Vagina (tissue), 2 donors: ENCODE measurements at regions not wholly inside any gene's neighbourhood (a gene's known extent, or its start where the extent isn't known, plus 50 kb on each side); places are given as distances from the start of the nearest gene placed in this dataset.
A peak's percentile ranks its signal among the peaks of the same experiment; 100 is the strongest.

Source experiments
- DNase-seq, 2 donors: peaks; one replicate each; pipeline ENCODE4 v3.0.0-alpha.2; 2017; ENCODE audit errors: extremely low spot score in 2 of 2
- H3K27ac ChIP-seq: fragments of 200-600 bp; sonication (generic); one replicate; pipeline ENCODE4 v1.5.1; 2019
- H3K27me3 ChIP-seq: fragments of 200-600 bp; sonication (generic); one replicate; pipeline ENCODE4 v1.5.1; 2019
- H3K36me3 ChIP-seq, 2 donors: fragments of 200-600 bp; sonication (generic); one replicate each; pipeline ENCODE4 v1.5.1; 2017 to 2019
- H3K4me1 ChIP-seq: fragments of 200-600 bp; sonication (generic); one replicate; pipeline ENCODE4 v1.5.1; 2019
- H3K4me3 ChIP-seq, 2 donors: fragments of 200-600 bp; sonication (generic); 1 replicate in 1 of 2; 2 replicates in 1 of 2; pipeline ENCODE4 v1.5.1; 2016 to 2019
- H3K9me3 ChIP-seq: fragments of 200-600 bp; sonication (generic); one replicate; pipeline ENCODE4 v1.5.1; 2019
- CTCF ChIP-seq, 3 experiments: fragments of 450-650 bp in 2 of 3; fragments of 200-600 bp in 1 of 3; sonication (generic) in 1 of 3; IDR thresholded peaks; one replicate each; pipeline ENCODE4 v1.5.1; 2017 to 2019; ENCODE audit warnings: antibody characterized with exemption in 3 of 3, mild to moderate bottlenecking in 2 of 3, moderate library complexity in 2 of 3
- POLR2A ChIP-seq, 2 donors: fragments of 450-650 bp; IDR thresholded peaks; one replicate each; pipeline ENCODE4 v1.6.1; 2017; ENCODE audit warnings: antibody characterized with exemption in 2 of 2, mild to moderate bottlenecking in 2 of 2, moderate library complexity in 2 of 2
- POLR2AphosphoS5 ChIP-seq, 2 donors: sonication (generic); formaldehyde crosslinking; IDR thresholded peaks; one replicate each; pipeline ENCODE4 v1.9.0; 2017; ENCODE audit warnings: antibody characterized with exemption in 2 of 2, mild to moderate bottlenecking in 2 of 2, low read depth in 1 of 2; ENCODE audit not compliant: insufficient read depth in 1 of 2
- intact Hi-C: fragments of 100-400 bp; cut with DNase I; formaldehyde crosslinking; loops from one replicate; pipeline ENCODE4 v1.15.1; 2023

- no peak for TF ChIP-seq CTCF (IDR thresholded peaks at IDR 0.05)
- no peak for TF ChIP-seq POLR2A (IDR thresholded peaks at IDR 0.05)
- TF ChIP-seq POLR2AphosphoS5 (IDR thresholded peaks at IDR 0.05; ENCODE audit: insufficient read depth in 1 of 2, low read depth in 1 of 2): no peak
- no peaks in the 10 kb centered on the region for H3K9me3 ChIP-seq
- no peaks in the 10 kb centered on the region for H3K27me3 ChIP-seq
- DNase-seq: no peak
- no peaks in the 10 kb centered on the region for H3K4me1 ChIP-seq
- intact Hi-C loops: no loop called here
- no peaks in the 10 kb centered on the region for H3K36me3 ChIP-seq
- no peak overlapping the region for H3K4me3 ChIP-seq
- no peak overlapping the region for H3K27ac ChIP-seq
Measured at GRCh38 chr18:37657493-37657892, 91.9 kb upstream of the CELF4 start.

- Histone ChIP-seq H3K4me3 (no peak overlapping the region), H3K27me3 (no peaks in the 10 kb centered on the region), H3K36me3 (no peaks in the 10 kb centered on the region), H3K4me1 (no peaks in the 10 kb centered on the region), H3K27ac (no peak overlapping the region), H3K9me3 (no peaks in the 10 kb centered on the region)
- no peak for DNase-seq
- TF ChIP-seq POLR2AphosphoS5 (IDR thresholded peaks at IDR 0.05; ENCODE audit: insufficient read depth in 1 of 2, low read depth in 1 of 2) (no peak), POLR2A (IDR thresholded peaks at IDR 0.05) (no peak), CTCF (IDR thresholded peaks at IDR 0.05) (no peak)
- intact Hi-C loops: no loop called here
Measured at GRCh38 chr18:37654731-37655369, 89.3 kb upstream of the CELF4 start.

GRCh38 chr18:37654034-37654433 is 88.4 kb upstream of the CELF4 start:
- peak in 1 of 2 donors; percentile 42 for DNase-seq
- H3K27me3 ChIP-seq: no peaks in the 10 kb centered on the region
- H3K9me3 ChIP-seq: no peaks in the 10 kb centered on the region
- H3K4me1 ChIP-seq: no peaks in the 10 kb centered on the region
- no peak overlapping the region for H3K4me3 ChIP-seq
- H3K36me3 ChIP-seq: no peaks in the 10 kb centered on the region
- TF ChIP-seq CTCF (IDR thresholded peaks at IDR 0.05): no peak
- TF ChIP-seq POLR2AphosphoS5 (IDR thresholded peaks at IDR 0.05; ENCODE audit: insufficient read depth in 1 of 2, low read depth in 1 of 2): no peak
- TF ChIP-seq POLR2A (IDR thresholded peaks at IDR 0.05): no peak
- H3K27ac ChIP-seq: no peak overlapping the region
- intact Hi-C loops: no loop called here

- DNase-seq: no peak
- Histone ChIP-seq H3K4me3 (no peak overlapping the region), H3K27me3 (no peaks in the 10 kb centered on the region), H3K27ac (no peak overlapping the region), H3K36me3 (no peaks in the 10 kb centered on the region), H3K9me3 (no peaks in the 10 kb centered on the region), H3K4me1 (no peaks in the 10 kb centered on the region)
- TF ChIP-seq POLR2A (IDR thresholded peaks at IDR 0.05): no peak
- no peak for TF ChIP-seq CTCF (IDR thresholded peaks at IDR 0.05)
- TF ChIP-seq POLR2AphosphoS5 (IDR thresholded peaks at IDR 0.05; ENCODE audit: insufficient read depth in 1 of 2, low read depth in 1 of 2): no peak
- intact Hi-C loops: no loop called here
Measured at GRCh38 chr18:37653618-37654017, 88.0 kb upstream of the CELF4 start.

GRCh38 chr18:37649930-37650329 is 84.3 kb upstream of the CELF4 start:
- intact Hi-C loops: no loop called here
- Histone ChIP-seq H3K36me3 (no peaks in the 10 kb centered on the region), H3K9me3 (no peaks in the 10 kb centered on the region), H3K4me1 (no peaks in the 10 kb centered on the region), H3K4me3 (no peak overlapping the region), H3K27ac (no peak overlapping the region), H3K27me3 (no peaks in the 10 kb centered on the region)
- no peak for TF ChIP-seq POLR2A (IDR thresholded peaks at IDR 0.05)
- DNase-seq: no peak
